Calu3 (cell line): ENCODE measurements at regions not wholly inside any gene's neighbourhood (a gene's known extent, or its start where the extent isn't known, plus 50 kb on each side); places are given as distances from the start of the nearest gene placed in this dataset.

Source experiments
- BruUV-seq: library from RNA; stranded (reverse); fragments of 400-500 nt; replicated peaks from 2 replicates; lab custom pipeline; 2021; lab: Mats Ljungman, UMichigan
- CTCF ChIA-PET: fragments of 300-600 bp; sonication (Branson Sonifier 250); formaldehyde crosslinking; loops from one replicate; lab custom pipeline; 2022; ENCODE audit warnings: antibody characterized with exemption; lab: Charles Lee
- DNase-seq: peaks from one replicate; pipeline ENCODE4 v3.0.0; 2022
- H3K27ac Mint-ChIP-seq: one replicate; pipeline ENCODE4 v1.8.0; 2022; ENCODE audit warnings: mixed read lengths; ENCODE audit not compliant: unreplicated experiment
- H3K27me3 Mint-ChIP-seq: one replicate; pipeline ENCODE4 v1.8.0; 2022; ENCODE audit warnings: mixed read lengths; ENCODE audit not compliant: unreplicated experiment
- H3K36me3 Mint-ChIP-seq: one replicate; pipeline ENCODE4 v1.8.0; 2022; ENCODE audit warnings: mild to moderate bottlenecking, moderate library complexity, mixed read lengths; ENCODE audit not compliant: insufficient read depth, unreplicated experiment
- H3K4me1 Mint-ChIP-seq: one replicate; pipeline ENCODE4 v1.8.0; 2022; ENCODE audit warnings: mild to moderate bottlenecking, low read depth, mixed read lengths; ENCODE audit not compliant: unreplicated experiment
- H3K4me3 Mint-ChIP-seq: one replicate; pipeline ENCODE4 v1.8.0; 2022; ENCODE audit warnings: mild to moderate bottlenecking, low read depth, moderate library complexity, mixed read lengths; ENCODE audit not compliant: unreplicated experiment
- H3K9me3 Mint-ChIP-seq: one replicate; pipeline ENCODE4 v1.8.0; 2022; ENCODE audit warnings: low read depth, mixed read lengths; ENCODE audit not compliant: unreplicated experiment
- intact Hi-C: fragments of 100-400 bp; cut with micrococcal nuclease; formaldehyde crosslinking; loops from one replicate; pipeline ENCODE4 v1.10.0; 2022; ENCODE audit not compliant: unreplicated experiment
- TF ChIP-seq, protein P1 (sequence below): fragments of 200-600 bp; IDR thresholded peaks from one replicate; pipeline ENCODE4 v1.8.0; 2022; ENCODE audit warnings: antibody characterized with exemption; ENCODE audit not compliant: unreplicated experiment

DNA sequence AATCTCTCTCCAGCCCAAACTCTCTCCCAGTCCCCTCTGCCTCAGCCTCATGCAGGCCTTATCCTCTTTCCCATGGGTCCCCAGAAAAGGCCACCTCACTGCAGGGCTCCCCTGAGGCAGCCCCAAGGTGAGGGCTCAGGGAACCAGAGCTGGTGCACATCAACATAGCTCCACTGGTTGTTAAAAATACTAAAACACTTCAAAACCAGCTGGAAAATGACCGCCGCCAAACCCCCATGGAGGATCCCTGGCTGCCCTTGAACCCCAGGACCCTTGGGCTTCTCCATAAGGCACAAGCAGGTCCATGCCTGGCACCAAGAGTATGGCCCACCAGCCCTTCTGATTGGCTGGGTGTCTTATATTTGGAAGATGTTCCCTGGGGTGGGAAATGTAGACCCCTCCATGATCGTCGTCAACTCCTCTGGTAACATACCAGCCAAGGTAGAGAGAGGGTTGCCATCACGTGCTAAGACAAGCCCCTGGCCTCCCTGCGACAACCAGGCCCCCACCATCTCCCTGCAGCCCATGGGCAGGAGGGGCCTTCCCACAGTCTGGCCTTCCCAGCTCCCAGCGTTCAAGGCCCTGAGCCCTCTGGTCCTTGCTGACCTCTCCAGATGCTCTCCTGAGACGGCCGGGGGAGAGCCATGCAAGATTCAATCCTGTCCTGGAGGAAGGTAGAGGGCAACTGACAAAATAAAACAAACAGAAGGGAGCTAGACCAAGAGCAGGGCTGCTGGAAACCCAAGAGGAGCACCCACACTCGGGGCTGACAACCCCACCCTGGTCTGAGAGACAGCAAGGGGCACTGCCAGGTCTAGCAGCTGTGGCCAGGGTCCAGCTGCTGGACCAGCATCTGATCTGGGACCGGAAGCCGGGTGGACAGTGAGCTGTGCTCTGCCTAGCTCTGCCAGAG is 132.1 kb upstream of the PRR20G start:
- intact Hi-C loops, result no loop called here
- TF ChIP-seq, protein P1, sequence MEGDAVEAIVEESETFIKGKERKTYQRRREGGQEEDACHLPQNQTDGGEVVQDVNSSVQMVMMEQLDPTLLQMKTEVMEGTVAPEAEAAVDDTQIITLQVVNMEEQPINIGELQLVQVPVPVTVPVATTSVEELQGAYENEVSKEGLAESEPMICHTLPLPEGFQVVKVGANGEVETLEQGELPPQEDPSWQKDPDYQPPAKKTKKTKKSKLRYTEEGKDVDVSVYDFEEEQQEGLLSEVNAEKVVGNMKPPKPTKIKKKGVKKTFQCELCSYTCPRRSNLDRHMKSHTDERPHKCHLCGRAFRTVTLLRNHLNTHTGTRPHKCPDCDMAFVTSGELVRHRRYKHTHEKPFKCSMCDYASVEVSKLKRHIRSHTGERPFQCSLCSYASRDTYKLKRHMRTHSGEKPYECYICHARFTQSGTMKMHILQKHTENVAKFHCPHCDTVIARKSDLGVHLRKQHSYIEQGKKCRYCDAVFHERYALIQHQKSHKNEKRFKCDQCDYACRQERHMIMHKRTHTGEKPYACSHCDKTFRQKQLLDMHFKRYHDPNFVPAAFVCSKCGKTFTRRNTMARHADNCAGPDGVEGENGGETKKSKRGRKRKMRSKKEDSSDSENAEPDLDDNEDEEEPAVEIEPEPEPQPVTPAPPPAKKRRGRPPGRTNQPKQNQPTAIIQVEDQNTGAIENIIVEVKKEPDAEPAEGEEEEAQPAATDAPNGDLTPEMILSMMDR, result no peak
- Mint-ChIP-seq H3K27me3 (peaks cover 100% of the 10 kb centered on the region), H3K36me3 (no peaks in the 10 kb centered on the region), H3K27ac (no peak overlapping the region), H3K4me1 (no peaks in the 10 kb centered on the region), H3K4me3 (no peak overlapping the region), H3K9me3 (no peaks in the 10 kb centered on the region)
- BruUV-seq, result no TSS peak
- DNase-seq, result no peak
- CTCF ChIA-PET, result no interaction called here

- BruUV-seq, result no TSS peak
- Mint-ChIP-seq H3K27me3 (peaks cover 100% of the 10 kb centered on the region), H3K27ac (no peak overlapping the region), H3K9me3 (no peaks in the 10 kb centered on the region), H3K4me3 (no peak overlapping the region), H3K36me3 (no peaks in the 10 kb centered on the region), H3K4me1 (no peaks in the 10 kb centered on the region)
- TF ChIP-seq, protein P1, result no peak
- DNase-seq, result no peak
- CTCF ChIA-PET, result no interaction called here
- intact Hi-C loops, result no loop called here
Measured at GRCh38 chr3:127419182-127419581, 131.3 kb upstream of the PRR20G start.

- Mint-ChIP-seq H3K27ac (no peak overlapping the region), H3K4me3 (no peak overlapping the region), H3K27me3 (peaks cover 100% of the 10 kb centered on the region), H3K36me3 (no peaks in the 10 kb centered on the region), H3K4me1 (no peaks in the 10 kb centered on the region), H3K9me3 (no peaks in the 10 kb centered on the region)
- CTCF ChIA-PET, result no interaction called here
- no peak for DNase-seq
- BruUV-seq, result no TSS peak
- TF ChIP-seq, protein P1, result no peak
- intact Hi-C loops, result no loop called here
Measured at GRCh38 chr3:127418560-127419147, 130.8 kb upstream of the PRR20G start.

DNA sequence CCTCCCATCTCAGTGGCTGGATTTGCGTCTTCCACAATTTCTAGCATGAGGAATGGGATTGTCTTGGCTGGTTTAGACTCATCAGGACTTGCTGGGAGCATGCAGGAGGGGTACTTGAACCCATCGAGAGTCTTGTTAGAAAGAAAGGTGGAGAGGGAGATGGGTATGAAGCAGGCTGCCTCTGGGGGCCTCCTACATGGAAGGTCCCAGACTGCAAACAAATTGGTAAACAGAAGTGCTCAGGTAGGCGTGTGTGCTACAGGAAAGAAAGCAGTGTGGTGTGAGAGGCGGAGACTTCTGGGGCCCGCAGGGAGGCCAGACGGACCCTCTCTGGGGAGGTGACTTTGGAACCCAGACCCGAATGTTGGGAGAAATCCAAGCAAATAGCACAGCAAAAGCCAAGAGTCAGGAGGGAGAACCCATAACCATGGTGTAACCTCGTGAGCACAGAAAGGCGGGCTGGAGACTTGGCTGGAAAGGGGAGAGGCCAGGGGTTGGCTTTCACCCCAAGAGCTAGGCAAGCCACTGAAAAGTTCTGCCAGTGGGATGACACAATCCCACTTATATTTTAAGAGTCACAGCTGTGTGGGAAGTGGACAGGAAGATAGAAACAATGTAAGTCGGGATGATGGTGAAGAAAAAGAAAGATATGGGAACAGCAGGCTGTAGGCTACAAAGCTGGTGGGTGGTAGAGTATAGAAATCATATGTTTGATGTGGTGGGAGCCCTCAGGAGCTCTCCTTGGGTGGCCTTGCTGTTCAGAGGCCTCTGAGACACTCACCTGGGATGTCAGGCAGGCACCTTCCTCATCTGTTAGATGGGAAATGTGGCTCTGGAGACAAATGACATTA is 130.1 kb upstream of the PRR20G start:
- CTCF ChIA-PET, result interaction anchor here (0.5 kb wide), 1 partner anchor 58 kb away, joined by 6 read pairs; no protein-coding TSS in a partner anchor
- no peaks in the 10 kb centered on the region for H3K4me1 Mint-ChIP-seq

More for the DNA sequence above, 130.1 kb upstream of the PRR20G start:
- no peak for DNase-seq
- Mint-ChIP-seq H3K36me3 (no peaks in the 10 kb centered on the region), H3K9me3 (no peaks in the 10 kb centered on the region), H3K27ac (no peak overlapping the region), H3K27me3 (peaks cover 100% of the 10 kb centered on the region), H3K4me3 (no peak overlapping the region)
- no TSS peak for BruUV-seq
- TF ChIP-seq, protein P1, result no peak
- intact Hi-C loops, result no loop called here
